ENCODE measurements at regions not wholly inside any gene's neighbourhood (a gene's known extent, or its start where the extent isn't known, plus 50 kb on each side); places are given as distances from the start of the nearest gene placed in this dataset.

DNA sequence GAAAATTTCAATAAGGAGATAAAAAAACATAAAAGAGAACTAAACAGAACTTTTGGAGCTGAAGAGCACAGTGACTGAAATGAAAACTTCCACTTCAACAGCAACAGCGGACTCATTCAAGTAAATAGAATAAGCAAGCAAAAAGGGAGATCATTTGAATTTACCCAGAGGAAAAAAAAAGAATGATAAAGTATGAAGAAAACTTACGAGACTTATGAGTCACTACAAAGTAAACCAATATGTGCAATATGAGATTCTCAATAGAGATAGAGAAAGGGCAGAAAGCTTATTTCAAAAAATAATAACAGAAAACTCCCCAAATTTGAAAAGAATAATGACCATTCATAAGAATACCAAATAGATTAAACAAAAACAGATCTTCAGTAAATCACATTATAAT, 1605.7 kb upstream of the CDH6 start:
- no peak for TF ChIP-seq CTCF (IDR thresholded peaks at IDR 0.05)
- no peak for TF ChIP-seq ZBTB33 (IDR thresholded peaks at IDR 0.05; ENCODE audit: borderline replicate concordance, low read depth)
- no peak for TF ChIP-seq CHD2 (IDR thresholded peaks at IDR 0.05; ENCODE audit: low read length, partially characterized antibody)

All from SK-N-SH (cell line).